H1 (cell line): ENCODE measurements at regions not wholly inside any gene's neighbourhood (a gene's known extent, or its start where the extent isn't known, plus 50 kb on each side); places are given as distances from the start of the nearest gene placed in this dataset.

ENCODE experiments used
- CTCF ChIA-PET: fragments of 300-600 bp; sonication (Branson Sonifier 250); formaldehyde crosslinking; loops from one replicate; lab custom pipeline; 2021; ENCODE audit not compliant: partially characterized antibody; lab: Charles Lee
- POLR2A ChIA-PET: fragments of 300-600 bp; sonication (Branson Sonifier 250); formaldehyde crosslinking; loops from one replicate; lab custom pipeline; 2021; ENCODE audit warnings: inconsistent platforms; ENCODE audit not compliant: partially characterized antibody; lab: Charles Lee
- DNase-seq, 2 experiments: peaks; one replicate each; pipeline versions ENCODE4 v3.0.0 to v3.0.0-alpha.2; 2010 to 2022; ENCODE audit warnings: low spot score in 2 of 2, low read depth in 1 of 2, mixed read lengths in 1 of 2
- FAIRE-seq: peaks from 2 replicates; lab custom pipeline; 2011; peaks lifted over from hg19 to GRCh38; lab: Jason Lieb, UNC
- H2AFZ ChIP-seq: 2 replicates; pipeline ENCODE4 v1.8.1; 2012; ENCODE audit warnings: low read length, inconsistent platforms
- H2AK5ac ChIP-seq: 2 replicates; pipeline ENCODE4 v1.6.1; 2013; ENCODE audit warnings: low read depth, low read length
- H2BK120ac ChIP-seq: replicated peaks from 2 replicates; pipeline ENCODE3; 2013; ENCODE audit warnings: low read depth, low read length, inconsistent platforms
- H2BK12ac ChIP-seq: 2 replicates; pipeline ENCODE4 v1.6.1; 2013; ENCODE audit warnings: low read depth, low read length
- H2BK15ac ChIP-seq: 2 replicates; pipeline ENCODE4 v1.6.1; 2013; ENCODE audit warnings: low read length
- H2BK20ac ChIP-seq: 2 replicates; pipeline ENCODE4 v1.6.1; 2013; ENCODE audit warnings: low read length
- H2BK5ac ChIP-seq: 2 replicates; pipeline ENCODE4 v1.6.1; 2013; ENCODE audit warnings: low read depth, low read length
- H3K14ac ChIP-seq: 2 replicates; pipeline ENCODE4 v1.6.1; 2013; ENCODE audit warnings: inconsistent platforms; ENCODE audit not compliant: insufficient read length
- H3K18ac ChIP-seq: 2 replicates; pipeline ENCODE4 v1.6.1; 2013; ENCODE audit warnings: low read length; ENCODE audit errors: extremely low read depth
- H3K23ac ChIP-seq: 2 replicates; pipeline ENCODE4 v1.6.1; 2013; ENCODE audit warnings: inconsistent platforms; ENCODE audit not compliant: insufficient read length
- H3K23me2 ChIP-seq: 2 replicates; pipeline ENCODE4 v1.6.1; 2013; ENCODE audit warnings: low read depth, low read length
- H3K27ac ChIP-seq: 2 replicates; pipeline ENCODE4 v1.6.1; 2011; ENCODE audit warnings: low read depth, low read length, inconsistent platforms
- H3K27me3 ChIP-seq, 4 experiments: replicated peaks in 1 of 4; 1 replicate in 1 of 4; 2 replicates in 3 of 4; pipeline versions ENCODE4 v1.6.1 to v1.8.1; 2011 to 2013; ENCODE audit warnings: low read length in 3 of 4, mild to moderate bottlenecking in 3 of 4, inconsistent platforms in 2 of 4, mixed read lengths in 2 of 4, moderate library complexity in 1 of 4; ENCODE audit not compliant: control insufficient read depth in 3 of 4, insufficient read depth in 3 of 4; ENCODE audit errors: extremely low read depth in 1 of 4
- H3K36me3 ChIP-seq, 4 experiments: 2 replicates each; pipeline versions ENCODE4 v1.6.1 to v1.8.1; 2011 to 2013; ENCODE audit warnings: mild to moderate bottlenecking in 4 of 4, low read length in 3 of 4, moderate library complexity in 2 of 4, control low read depth in 1 of 4, inconsistent platforms in 1 of 4; ENCODE audit not compliant: insufficient read depth in 4 of 4, control insufficient read depth in 2 of 4
- H3K4ac ChIP-seq: replicated peaks from 2 replicates; pipeline ENCODE3; 2013; ENCODE audit warnings: low read length, low read depth, mixed read lengths, inconsistent platforms; ENCODE audit not compliant: insufficient read length
- H3K4me1 ChIP-seq, 4 experiments: replicated peaks in 1 of 4; 1 replicate in 1 of 4; 2 replicates in 3 of 4; pipeline versions ENCODE4 v1.6.1 to v1.8.1; 2011 to 2013; ENCODE audit warnings: low read length in 3 of 4, inconsistent platforms in 2 of 4, mixed read lengths in 1 of 4; ENCODE audit not compliant: insufficient read depth in 4 of 4, control insufficient read depth in 3 of 4
- H3K4me2 ChIP-seq, 2 experiments: 2 replicates each; pipeline versions ENCODE4 v1.6.1 to v1.8.1; 2011 to 2013; ENCODE audit warnings: low read depth in 2 of 2, low read length in 2 of 2, control low read depth in 1 of 2, inconsistent platforms in 1 of 2, mild to moderate bottlenecking in 1 of 2; ENCODE audit not compliant: insufficient read depth in 1 of 2
- H3K4me3 ChIP-seq, 4 experiments: fragments of 200-600, 300-600 bp in 1 of 4; sonication (generic), shearing (Covaris generic), sonication (Bioruptor Twin) in 1 of 4; 2 replicates each; pipeline versions ENCODE4 v1.5.1 to v1.8.1; 2011 to 2016; ENCODE audit warnings: low read length in 4 of 4, low read depth in 3 of 4, control low read depth in 2 of 4, inconsistent platforms in 2 of 4, mild to moderate bottlenecking in 2 of 4, mixed read lengths in 1 of 4, moderate library complexity in 1 of 4; ENCODE audit not compliant: insufficient read depth in 2 of 4; ENCODE audit errors: extremely low read depth in 1 of 4
- H3K56ac ChIP-seq: replicated peaks from 2 replicates; pipeline ENCODE3; 2013; ENCODE audit warnings: low read depth, mild to moderate bottlenecking, mixed read lengths, low read length, inconsistent platforms; ENCODE audit not compliant: insufficient read length
- H3K79me1 ChIP-seq: 2 replicates; pipeline ENCODE4 v1.6.1; 2013; ENCODE audit warnings: low read depth, low read length, control low read depth
- H3K79me2 ChIP-seq, 2 experiments: 2 replicates each; pipeline versions ENCODE4 v1.6.1 to v1.8.1; 2012 to 2013; ENCODE audit warnings: low read length in 2 of 2, mild to moderate bottlenecking in 2 of 2, inconsistent platforms in 1 of 2; ENCODE audit not compliant: insufficient read depth in 2 of 2, control insufficient read depth in 1 of 2
- H3K9ac ChIP-seq, 4 experiments: replicated peaks in 1 of 4; 1 replicate in 1 of 4; 2 replicates in 3 of 4; pipeline versions ENCODE4 v1.6.1 to v1.8.1; 2011 to 2013; ENCODE audit warnings: low read depth in 3 of 4, low read length in 3 of 4, control low read depth in 2 of 4, mild to moderate bottlenecking in 2 of 4, moderate library complexity in 2 of 4, inconsistent platforms in 1 of 4; ENCODE audit errors: extremely low read depth in 1 of 4
- H3K9me3 ChIP-seq, 2 experiments: 2 replicates each; pipeline versions ENCODE4 v1.6.1 to v1.8.1; 2012 to 2013; ENCODE audit warnings: mild to moderate bottlenecking in 2 of 2, moderate library complexity in 2 of 2, control low read depth in 1 of 2, inconsistent platforms in 1 of 2, low read depth in 1 of 2, low read length in 1 of 2, mixed read lengths in 1 of 2; ENCODE audit not compliant: insufficient read depth in 2 of 2
- H4K20me1 ChIP-seq, 2 experiments: replicated peaks in 1 of 2; 2 replicates each; pipeline versions ENCODE3 to v1.8.1; 2011 to 2013; ENCODE audit warnings: inconsistent platforms in 2 of 2, low read length in 2 of 2, mild to moderate bottlenecking in 1 of 2; ENCODE audit not compliant: insufficient read depth in 2 of 2, control insufficient read depth in 1 of 2
- H4K5ac ChIP-seq: 2 replicates; pipeline ENCODE4 v1.6.1; 2013; ENCODE audit warnings: low read length, low read depth, mixed read lengths, inconsistent platforms; ENCODE audit not compliant: insufficient read length
- H4K8ac ChIP-seq: 2 replicates; pipeline ENCODE4 v1.8.0; 2013; ENCODE audit warnings: mild to moderate bottlenecking, moderate library complexity, low read length, inconsistent platforms; ENCODE audit not compliant: insufficient read depth; ENCODE audit errors: extremely low read depth
- H4K91ac ChIP-seq: replicated peaks from 2 replicates; pipeline ENCODE3; 2013; ENCODE audit warnings: low read length, mixed read lengths, inconsistent platforms; ENCODE audit not compliant: insufficient read length
- BRCA1 ChIP-seq: IDR thresholded peaks from 2 replicates; pipeline ENCODE4 v1.6.1; 2012; ENCODE audit warnings: low read depth, low read length, improper control_type of control experiment
- CBX5 ChIP-seq: fragments of 300-800, 300-1000 bp; sonication (generic); IDR thresholded peaks from 2 replicates; pipeline ENCODE4 v1.7.1; 2016; ENCODE audit warnings: antibody characterized with exemption, low read length, low read depth
- CTCF ChIP-seq, 3 experiments: IDR thresholded peaks; 1 replicate in 2 of 3; 2 replicates in 1 of 3; pipeline versions ENCODE4 v1.5.1 to v1.6.1; 2011; ENCODE audit warnings: low read length in 3 of 3, mild to moderate bottlenecking in 3 of 3, inconsistent platforms in 2 of 3, low read depth in 1 of 3, moderate library complexity in 1 of 3; ENCODE audit not compliant: insufficient read depth in 1 of 3; ENCODE audit errors: control extremely low read depth in 1 of 3
- FOSL1 ChIP-seq: IDR thresholded peaks from 2 replicates; pipeline ENCODE4 v1.6.1; 2011; ENCODE audit warnings: mild to moderate bottlenecking, low read depth, low read length, moderate library complexity; ENCODE audit not compliant: insufficient read depth
- KDM5A ChIP-seq: fragments of 200-600 bp; IDR thresholded peaks from 2 replicates; pipeline ENCODE4 v1.7.1; 2012; ENCODE audit warnings: mild to moderate bottlenecking, low read length, inconsistent platforms, mixed read lengths
- PHF8 ChIP-seq: fragments of 200-600 bp; sonication (generic); conservative IDR thresholded peaks from 2 replicates; pipeline ENCODE4 v1.7.1; 2012; ENCODE audit warnings: low read depth, mild to moderate bottlenecking, inconsistent platforms, low read length, moderate library complexity
- RFX5 ChIP-seq: IDR thresholded peaks from 2 replicates; pipeline ENCODE4 v1.6.1; 2011; ENCODE audit warnings: low read depth, low read length, improper control_type of control experiment, borderline replicate concordance
- RNF2 ChIP-seq: fragments of 200-900, 300-1000 bp; sonication (generic); IDR thresholded peaks from 2 replicates; pipeline ENCODE4 v1.7.1; 2016; ENCODE audit warnings: borderline replicate concordance, low read depth, mild to moderate bottlenecking, antibody characterized with exemption, low read length; ENCODE audit not compliant: poor library complexity, severe bottlenecking; ENCODE audit errors: missing control alignments
- SAP30 ChIP-seq: fragments of 300-600 bp; sonication (generic); IDR thresholded peaks from 2 replicates; pipeline ENCODE4 v1.7.1; 2012; ENCODE audit warnings: low read length, moderate library complexity, mild to moderate bottlenecking, inconsistent platforms; ENCODE audit not compliant: insufficient read depth, insufficient replicate concordance
- TCF12 ChIP-seq: IDR thresholded peaks from 2 replicates; pipeline ENCODE4 v1.6.1; 2011; ENCODE audit warnings: low read depth, mild to moderate bottlenecking, low read length
- WGBS, 2 experiments: shearing (Covaris generic) in 1 of 2; methylation state at CpG; one replicate each; pipeline versions ENCODE4 v1.1.6 to v1.1.7; 2013 to 2015; ENCODE audit warnings: low lambda C conversion rate in 2 of 2, mixed read lengths in 2 of 2, inconsistent platforms in 1 of 2, low coverage in 1 of 2, missing lambda C conversion rate in 1 of 2; ENCODE audit not compliant: insufficient replicate concordance in 2 of 2, insufficient coverage in 1 of 2, insufficient read length in 1 of 2; ENCODE audit errors: extremely low coverage in 1 of 2, missing lambda C conversion rate in 1 of 2; 5-methylcytosine and 5-hydroxymethylcytosine counted together

GRCh38 chr4:128665514-128665913 is 144.0 kb upstream of the JADE1 start:
- H3K4me3 ChIP-seq = no peak overlapping the region
- no peaks in the 10 kb centered on the region for H3K79me1 ChIP-seq
- no peaks in the 10 kb centered on the region for H3K23me2 ChIP-seq
- H3K9ac ChIP-seq = no peak overlapping the region
- H3K4me1 ChIP-seq = 0 out of 7 replicates have a peak, but pooled peaks cover 0 to 2% (median 0%) of the 10 kb centered on the region in 4 experiments
- H2AK5ac ChIP-seq = no peak overlapping the region
- no peak overlapping the region for H3K4me2 ChIP-seq
- H3K27me3 ChIP-seq = no peaks in the 10 kb centered on the region
- no peak overlapping the region for H2BK5ac ChIP-seq
- ChIA-PET CTCF (interaction anchor here (0.7 kb wide), 1 partner anchor 9 kb away, joined by 3 read pairs; no protein-coding TSS in a partner anchor), POLR2A (no interaction called here)
- H2BK15ac ChIP-seq = no peak overlapping the region
- FAIRE-seq = no peak
- no peak overlapping the region for H2AFZ ChIP-seq
- H3K56ac ChIP-seq = no peak overlapping the region
- no peak overlapping the region for H3K27ac ChIP-seq
- no peak overlapping the region for H4K5ac ChIP-seq
- peaks cover 3 to 4% of the 10 kb centered on the region in 2 experiments; a peak in 2 of 4 replicates for H3K9me3 ChIP-seq
- no peak overlapping the region for H3K23ac ChIP-seq
- DNase-seq = no peak
- H3K18ac ChIP-seq = no peak overlapping the region
- no peak overlapping the region for H2BK120ac ChIP-seq
- H4K91ac ChIP-seq = no peak overlapping the region
- H3K79me2 ChIP-seq = no peaks in the 10 kb centered on the region
- H2BK12ac ChIP-seq = no peak overlapping the region
- TF ChIP-seq SAP30 (no peak), BRCA1 (no peak), FOSL1 (no peak), TCF12 (no peak), RNF2 (no peak), RFX5 (no peak), PHF8 (no peak), CBX5 (no peak), KDM5A (no peak), CTCF (IDR thresholded peaks at IDR 0.05; ENCODE audit: control extremely low read depth in 1 of 3, insufficient read depth in 1 of 3, low read depth in 1 of 3, low read length in 3 of 3) (no peak)
- no peak overlapping the region for H3K14ac ChIP-seq
- 91% methylated on average over 2 of the region's 2 CpGs; no CpG with 5 or more reads in 1 of the 2 experiments for WGBS, 2 experiments
- no peak overlapping the region for H4K8ac ChIP-seq
- no peak overlapping the region for H2BK20ac ChIP-seq
- H3K4ac ChIP-seq = no peak overlapping the region
- no peaks in the 10 kb centered on the region for H4K20me1 ChIP-seq
- no peaks in the 10 kb centered on the region for H3K36me3 ChIP-seq
